RWPE1 (cell line): ENCODE measurements at regions not wholly inside any gene's neighbourhood (a gene's known extent, or its start where the extent isn't known, plus 50 kb on each side); places are given as distances from the start of the nearest gene placed in this dataset.
"Not testable (repeated sequence)": the region's sequence is repeated elsewhere in the genome, so short reads cannot be mapped to it uniquely, and the experiment has no call there.

Experiments used
- CTCF ChIA-PET: fragments of 350-600 bp; sonication (Branson Sonifier 250); formaldehyde crosslinking; extraction: SDS; loops from one replicate; lab custom pipeline; 2021; lab: Yijun Ruan, JAX
- POLR2A ChIA-PET: fragments of 400-600 bp; formaldehyde crosslinking; extraction: SDS; loops from one replicate; lab custom pipeline; 2020; ENCODE audit warnings: antibody characterized with exemption; ENCODE audit not compliant: low non-redundant PET; lab: Yijun Ruan, JAX
- DNase-seq: peaks from one replicate; pipeline ENCODE4 v3.0.0; 2012; ENCODE audit warnings: low spot score
- H3K27ac ChIP-seq: fragments of 450-650 bp; 2 replicates; pipeline ENCODE4 v1.5.1; 2017
- CTCF ChIP-seq: fragments of 450-650 bp; conservative IDR thresholded peaks from 2 replicates; pipeline ENCODE4 v1.5.1; 2017; ENCODE audit warnings: low read depth, mild to moderate bottlenecking

GRCh38 chr5:116771466-116772151, 197.0 kb upstream of the SEMA6A start:
- ChIA-PET POLR2A (no interaction called here), CTCF (no interaction called here)
- DNase-seq, result no peak
- no peak overlapping the region for H3K27ac ChIP-seq
- no peak for TF ChIP-seq CTCF

DNA sequence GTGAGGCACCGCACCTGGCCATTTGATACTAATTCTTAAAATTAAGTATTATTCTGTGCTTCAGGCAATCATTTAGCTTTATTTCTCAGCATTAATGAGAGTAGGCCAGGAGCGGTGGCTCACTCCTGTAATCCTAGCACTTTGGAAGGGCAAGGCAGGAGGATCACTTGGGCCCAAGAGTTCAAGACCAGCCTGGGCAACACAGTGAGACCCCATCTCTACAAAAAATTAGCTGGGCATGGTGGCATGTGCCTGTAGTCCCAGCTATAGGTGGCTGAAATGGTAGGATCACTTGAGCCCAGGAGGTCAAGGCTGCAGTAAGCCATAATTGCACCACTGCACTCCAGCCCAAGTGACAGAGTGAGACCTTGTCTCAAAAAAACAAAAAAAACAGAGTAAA, 195.3 kb upstream of the SEMA6A start:
- POLR2A ChIA-PET, result interaction anchor here (0.7 kb wide), 1 partner anchor 8 kb away, joined by 3 read pairs; no protein-coding TSS in a partner anchor
- DNase-seq, CTCF ChIA-PET, H3K27ac ChIP-seq: not testable (repeated sequence)

DNA sequence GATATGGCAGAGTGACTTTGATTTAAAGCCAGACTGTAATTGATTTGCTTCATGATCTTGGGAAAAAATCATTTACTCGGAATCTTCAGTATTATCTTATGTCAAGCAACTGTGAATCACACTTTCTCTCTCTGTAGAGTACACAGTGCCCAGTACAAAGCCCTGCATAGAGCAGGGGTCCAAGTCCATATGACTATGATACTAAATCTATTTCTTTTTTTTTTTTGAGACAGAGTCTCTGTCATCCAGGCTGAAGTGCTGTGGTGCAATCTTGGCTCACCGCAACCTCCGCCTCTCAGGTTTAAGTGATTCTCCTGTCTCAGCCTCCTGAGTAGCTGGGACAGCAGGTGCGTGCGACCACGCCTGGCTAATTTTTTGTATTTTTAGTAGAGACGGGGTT, 194.8 kb upstream of the SEMA6A start:
- TF ChIP-seq CTCF, result no peak

GRCh38 chr5:116766470-116766947, 191.9 kb upstream of the SEMA6A start:
- CTCF ChIA-PET, result interaction anchor here (0.6 kb wide), 1 partner anchor 41 kb away, joined by 3 read pairs; no protein-coding TSS in a partner anchor
- POLR2A ChIA-PET, result no interaction called here
- DNase-seq, result peak; percentile 52
- no peak for TF ChIP-seq CTCF
- no peak overlapping the region for H3K27ac ChIP-seq

More for the DNA sequence above, 194.8 kb upstream of the SEMA6A start:
- CTCF ChIA-PET, result no interaction called here
- no peak overlapping the region for H3K27ac ChIP-seq
- DNase-seq, result no peak
- POLR2A ChIA-PET, result interaction anchor here (0.7 kb wide), 1 partner anchor 8 kb away, joined by 3 read pairs; no protein-coding TSS in a partner anchor

DNA sequence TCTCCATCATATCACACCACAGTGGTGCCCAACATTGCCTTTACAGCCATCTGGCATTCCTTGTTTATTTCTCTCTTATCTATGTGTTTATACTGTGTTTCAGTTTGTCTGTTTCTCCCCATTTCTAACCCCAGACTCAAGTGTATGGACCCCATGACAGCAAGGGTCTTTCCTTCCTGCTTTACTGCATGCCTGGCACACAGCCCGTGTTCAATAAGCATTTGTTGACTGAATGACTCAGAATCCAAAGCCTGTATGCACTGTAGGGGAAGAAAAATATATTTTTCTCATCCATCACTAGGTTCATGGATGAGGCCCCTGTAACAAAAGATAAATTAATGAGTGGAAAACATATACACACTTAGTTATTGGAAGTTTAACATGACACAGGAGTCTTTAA, 190.8 kb upstream of the SEMA6A start:
- no peak for TF ChIP-seq CTCF
- H3K27ac ChIP-seq, result no peak overlapping the region
- ChIA-PET CTCF (no interaction called here), POLR2A (no interaction called here)
- no peak for DNase-seq

DNA sequence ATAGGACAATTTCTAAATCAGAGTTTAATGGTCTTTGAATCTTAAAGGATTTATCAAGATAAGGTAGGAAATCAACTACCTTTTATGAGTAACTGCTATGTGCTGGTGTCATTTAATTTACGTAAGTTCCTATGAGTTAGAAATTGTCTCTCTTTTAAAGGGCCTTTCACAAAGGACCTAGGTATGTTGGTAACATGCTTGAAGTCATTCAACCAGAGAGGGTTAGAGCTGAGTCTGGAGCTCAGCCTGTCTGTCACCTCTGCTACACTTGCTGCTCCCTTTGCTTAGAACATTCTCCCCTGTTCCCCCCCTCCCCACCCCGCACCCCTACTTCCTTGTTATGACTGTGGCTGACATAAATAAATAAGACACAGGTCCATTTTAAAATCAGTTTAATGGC, 190.3 kb upstream of the SEMA6A start:
- CTCF ChIA-PET, result interaction anchor here (0.6 kb wide), 1 partner anchor 1216 kb away, joined by 3 read pairs; no protein-coding TSS in a partner anchor
- DNase-seq, result no peak
- POLR2A ChIA-PET, result no interaction called here
- H3K27ac ChIP-seq, result no peak overlapping the region
- no peak for TF ChIP-seq CTCF
